GM21367 (cell line): ENCODE measurements at regions not wholly inside any gene's neighbourhood (a gene's known extent, or its start where the extent isn't known, plus 50 kb on each side); places are given as distances from the start of the nearest gene placed in this dataset.
"Not testable (repeated sequence)": the region's sequence is repeated elsewhere in the genome, so short reads cannot be mapped to it uniquely, and the experiment has no call there.

Experiments
- ATAC-seq: cut with Tn5 transposase; IDR thresholded peaks from one replicate; pipeline ENCODE4 v1.9.1; 2021; ENCODE audit not compliant: unreplicated experiment

- ATAC-seq, result no peak
These were observed 1719.9 kb downstream of the GRIK2 start for GRCh38 chr6:103113416-103113815.

DNA sequence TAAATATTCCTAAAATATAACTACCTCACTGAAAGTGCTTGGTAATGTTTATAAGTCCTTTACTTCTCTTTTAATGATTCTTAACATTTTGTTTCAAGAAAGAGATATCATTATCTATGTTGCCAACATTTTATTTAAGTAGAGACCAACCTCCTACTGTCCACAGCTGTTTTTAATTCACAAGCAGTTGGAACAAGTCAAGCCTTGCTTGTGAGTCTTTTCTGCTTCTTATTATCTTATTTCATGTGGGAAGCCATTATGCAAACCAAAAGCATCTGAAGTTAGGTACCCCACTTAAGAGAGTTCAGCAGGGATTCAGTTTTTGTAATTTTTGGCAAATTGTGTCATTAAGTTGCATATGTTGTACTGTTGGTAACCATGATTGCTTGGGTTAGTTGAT, 1714.5 kb downstream of the GRIK2 start:
- ATAC-seq, result no peak

GRCh38 chr6:103105686-103106085, 1712.2 kb downstream of the GRIK2 start:
- no peak for ATAC-seq

DNA sequence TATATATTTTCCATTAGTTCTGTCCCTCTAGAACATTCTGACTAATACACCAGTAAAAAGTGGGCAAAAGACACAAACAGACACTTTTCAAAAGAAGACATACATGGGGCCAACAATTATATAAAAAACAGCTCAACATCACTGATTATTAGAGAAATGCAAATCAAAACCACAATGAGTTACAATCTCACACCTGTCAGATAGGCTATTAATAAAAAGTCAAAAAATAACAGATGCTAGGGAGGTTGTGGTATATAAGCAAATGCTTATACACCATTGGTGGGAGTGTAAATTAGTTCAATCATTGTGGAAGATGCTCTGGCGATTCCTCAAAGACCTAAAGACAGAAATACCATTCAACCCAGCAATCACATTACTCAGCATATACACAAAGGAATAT, 1707.8 kb downstream of the GRIK2 start:
- no peak for ATAC-seq

DNA sequence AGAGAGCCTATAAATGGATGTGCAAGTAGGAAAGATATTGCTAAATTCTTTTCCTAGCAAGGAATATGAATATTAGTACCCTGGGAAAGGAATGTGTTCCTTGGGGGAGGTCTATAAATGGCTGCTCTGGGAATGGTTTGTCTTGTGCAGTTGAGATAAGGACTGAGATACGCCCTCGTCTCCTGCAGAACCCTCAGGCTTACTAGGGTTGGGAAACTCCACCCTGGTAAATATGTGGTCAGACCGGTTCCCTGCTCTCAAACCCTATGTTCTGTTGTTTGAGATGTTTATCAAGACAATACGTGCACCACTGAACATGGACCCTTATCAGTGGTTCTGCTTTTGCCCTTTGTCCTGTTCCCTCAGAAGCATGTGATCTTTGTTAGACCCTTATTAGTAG, 1698.9 kb downstream of the GRIK2 start:
- not testable (repeated sequence) for ATAC-seq

DNA sequence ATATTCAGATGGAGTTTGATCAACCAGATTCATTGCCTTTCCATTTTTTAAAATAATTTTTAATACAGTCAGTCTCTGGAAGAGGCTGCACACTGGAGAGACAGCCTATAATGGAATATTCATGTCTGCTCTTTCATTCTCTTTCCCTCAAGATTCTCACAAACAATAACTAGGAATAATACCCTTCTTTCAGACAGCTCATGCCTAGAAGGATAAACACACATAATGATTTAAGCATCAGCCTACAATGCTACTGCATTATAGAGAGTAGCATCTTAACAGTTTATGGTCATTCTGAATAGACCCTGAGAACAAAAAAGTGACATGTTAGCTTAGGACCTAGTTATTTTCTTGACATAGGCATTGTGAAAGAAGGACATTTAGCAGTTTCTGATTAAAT, 1692.3 kb downstream of the GRIK2 start:
- no peak for ATAC-seq

GRCh38 chr6:103081876-103082630, 1688.5 kb downstream of the GRIK2 start:
- no peak for ATAC-seq

DNA sequence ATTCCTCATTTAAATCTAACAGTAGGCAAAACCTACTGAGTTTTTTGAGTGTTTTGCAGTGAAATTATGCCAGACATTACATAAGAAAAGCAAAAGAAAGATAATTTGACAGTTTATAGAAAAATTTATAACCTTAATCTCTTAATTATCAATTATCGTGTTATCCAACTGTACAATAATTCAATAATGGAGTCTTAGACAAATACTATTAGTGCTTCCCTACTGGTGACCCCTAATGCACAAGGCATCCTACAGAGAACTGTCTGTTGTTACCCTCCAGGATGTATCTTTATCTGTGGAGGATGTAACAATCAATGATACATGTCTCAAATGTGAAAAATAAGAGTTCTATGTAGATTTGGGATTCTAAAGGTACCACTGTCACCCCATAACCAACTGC, 1687.6 kb downstream of the GRIK2 start:
- no peak for ATAC-seq

- ATAC-seq, result no peak
These were observed 1687.0 kb downstream of the GRIK2 start for GRCh38 chr6:103080497-103080896.

DNA sequence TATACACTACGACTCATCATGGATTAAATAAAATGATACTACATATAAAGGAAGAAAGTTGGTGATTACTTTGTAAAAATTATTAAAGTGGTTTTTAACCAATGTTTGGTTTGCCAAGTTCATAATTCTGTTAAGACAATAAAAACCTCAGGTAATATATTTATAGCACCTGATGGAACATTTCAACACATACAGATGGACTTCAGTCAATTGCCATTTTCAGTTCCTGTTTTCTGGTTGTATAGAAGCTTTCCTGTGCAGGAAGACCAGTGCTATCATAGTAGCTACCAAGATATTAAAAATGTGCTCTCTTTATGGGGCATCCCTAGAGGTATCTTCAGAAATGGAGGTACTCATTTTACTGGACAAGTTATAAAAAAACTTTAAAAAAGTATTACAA, 1686.4 kb downstream of the GRIK2 start:
- ATAC-seq, result no peak

- no peak for ATAC-seq
These were observed 1668.6 kb downstream of the GRIK2 start for GRCh38 chr6:103062136-103062535.

DNA sequence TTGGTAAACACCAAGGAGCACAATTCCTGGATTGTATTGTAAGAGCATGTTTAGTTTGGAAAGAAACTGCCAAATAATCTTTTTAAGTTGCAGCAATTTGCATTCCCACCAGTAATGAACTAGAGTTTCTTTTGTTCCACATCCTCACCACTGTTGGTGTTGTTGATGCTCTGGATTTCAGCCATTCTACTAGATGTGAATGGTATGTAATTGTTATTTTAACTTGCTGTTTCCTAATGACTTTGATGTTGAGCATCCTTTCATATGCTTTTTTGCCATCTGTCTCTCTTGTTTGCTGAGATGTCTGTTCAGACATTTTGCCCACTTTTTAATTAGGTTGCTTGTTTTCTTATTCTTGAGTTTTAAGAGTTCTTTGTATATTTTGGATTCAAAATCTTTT, 1654.1 kb downstream of the GRIK2 start:
- ATAC-seq, result no peak

GRCh38 chr6:103042336-103042735, 1648.8 kb downstream of the GRIK2 start:
- ATAC-seq, result no peak

DNA sequence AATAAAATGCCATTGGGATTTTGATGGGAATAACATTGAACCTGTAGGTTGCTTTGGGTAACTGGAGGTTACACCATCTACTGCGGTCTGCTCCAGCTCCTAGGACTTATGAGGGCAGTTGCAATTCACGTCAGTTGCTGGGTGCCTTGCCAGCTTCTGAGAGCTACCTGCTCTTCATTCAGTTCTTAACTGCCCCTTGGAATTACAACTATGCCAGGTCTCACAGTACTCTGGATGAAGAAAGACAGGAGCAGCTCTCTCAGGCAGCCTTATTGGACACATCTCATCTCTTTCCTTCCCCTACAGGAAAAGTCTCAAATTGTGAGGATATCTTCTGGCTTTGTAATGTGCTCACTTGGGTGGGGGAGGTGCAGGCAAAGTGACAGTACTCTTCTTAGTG, 1643.3 kb downstream of the GRIK2 start:
- ATAC-seq, result no peak

GRCh38 chr6:103027271-103027931, 1633.9 kb downstream of the GRIK2 start:
- ATAC-seq, result no peak

GRCh38 chr6:103018426-103018825, 1624.9 kb downstream of the GRIK2 start:
- no peak for ATAC-seq

DNA sequence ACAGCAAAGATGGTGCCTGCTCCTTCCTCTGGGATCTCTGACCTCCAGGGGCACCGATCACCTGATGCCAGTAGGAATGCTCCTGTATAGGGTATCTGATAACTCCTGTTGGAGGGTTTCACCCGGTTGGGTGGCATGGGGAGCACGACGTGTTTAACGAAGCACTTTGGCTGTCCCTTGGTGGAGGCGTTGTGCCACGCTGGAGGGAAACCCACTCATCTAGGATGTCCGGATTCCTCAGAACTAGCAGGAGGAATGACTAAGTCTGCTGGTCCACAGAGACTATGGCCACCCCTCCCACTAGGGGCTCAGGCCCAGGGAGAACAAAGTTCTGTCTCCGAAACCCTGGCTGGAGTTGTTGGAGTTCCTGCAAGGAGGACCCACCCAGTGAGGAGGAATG, 1624.4 kb downstream of the GRIK2 start:
- no peak for ATAC-seq

DNA sequence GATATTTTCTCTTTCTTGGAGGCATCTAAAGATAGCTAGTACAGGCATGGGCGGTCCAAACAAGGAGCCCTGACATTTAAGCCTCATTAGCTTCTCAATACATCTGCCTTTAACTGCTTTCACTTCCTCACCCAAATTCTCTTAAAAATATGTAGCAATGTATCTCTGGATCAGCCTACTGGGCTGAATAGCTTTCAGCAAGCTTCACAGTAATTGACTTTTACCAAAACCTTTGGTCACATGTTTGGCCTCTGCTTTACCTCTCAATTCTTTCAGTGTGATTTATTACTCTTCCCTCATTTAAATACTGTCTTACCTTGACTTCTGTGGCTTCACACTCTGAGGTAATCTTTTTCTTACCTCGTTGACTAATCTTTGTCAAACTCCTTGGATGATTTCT, 1618.1 kb downstream of the GRIK2 start:
- no peak for ATAC-seq

- no peak for ATAC-seq
These were observed 1608.8 kb downstream of the GRIK2 start for GRCh38 chr6:103002282-103002681.

GRCh38 chr6:103001724-103002123, 1608.2 kb downstream of the GRIK2 start:
- no peak for ATAC-seq

DNA sequence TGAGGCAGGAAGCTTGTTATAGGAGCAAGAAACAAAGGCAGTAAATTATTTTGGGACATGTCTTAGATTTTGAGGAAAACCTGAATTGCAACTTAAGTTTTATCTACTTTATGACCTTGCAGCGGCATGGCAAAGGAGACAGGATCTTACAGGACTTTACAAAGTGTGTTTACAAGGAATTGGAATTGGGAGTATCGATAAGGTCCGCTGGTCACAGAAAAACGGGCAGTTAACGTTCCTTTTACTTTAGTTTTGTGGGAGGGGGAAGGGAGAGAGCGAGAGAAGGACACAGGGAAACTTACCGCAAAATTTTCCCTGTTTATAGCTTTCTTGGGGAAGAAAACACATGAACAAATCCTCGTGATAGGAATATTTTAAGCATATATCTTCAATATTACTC, 1607.2 kb downstream of the GRIK2 start:
- ATAC-seq, result no peak

GRCh38 chr6:102995491-102995890, 1602.0 kb downstream of the GRIK2 start:
- no peak for ATAC-seq

DNA sequence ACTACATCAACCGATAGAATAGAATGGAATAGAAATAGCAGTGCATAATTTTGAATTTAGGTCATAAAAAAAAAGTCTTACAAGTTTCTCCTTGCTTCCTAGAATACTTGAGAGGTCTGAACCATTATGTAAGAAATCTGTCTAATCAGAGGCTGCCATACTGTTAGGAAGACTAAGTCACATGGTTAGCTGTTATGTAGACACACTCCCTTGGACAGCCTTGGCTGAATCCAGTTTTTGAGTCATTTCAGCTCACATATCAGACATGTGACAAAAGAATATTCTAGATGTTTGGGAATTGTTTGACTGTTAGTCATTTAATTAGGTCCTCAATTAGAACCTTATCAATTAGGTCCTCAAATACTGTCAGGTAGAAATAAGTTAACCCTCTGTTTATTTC, 1601.4 kb downstream of the GRIK2 start:
- ATAC-seq, result no peak
